D341Med (cell line): ENCODE measurements at regions not wholly inside any gene's neighbourhood (a gene's known extent, or its start where the extent isn't known, plus 50 kb on each side); places are given as distances from the start of the nearest gene placed in this dataset.
"Not testable (repeated sequence)": the region's sequence is repeated elsewhere in the genome, so short reads cannot be mapped to it uniquely, and the experiment has no call there.

ENCODE experiments used
- DNase-seq: peaks from one replicate; pipeline ENCODE4 v3.0.0; 2012; ENCODE audit warnings: low spot score

DNA sequence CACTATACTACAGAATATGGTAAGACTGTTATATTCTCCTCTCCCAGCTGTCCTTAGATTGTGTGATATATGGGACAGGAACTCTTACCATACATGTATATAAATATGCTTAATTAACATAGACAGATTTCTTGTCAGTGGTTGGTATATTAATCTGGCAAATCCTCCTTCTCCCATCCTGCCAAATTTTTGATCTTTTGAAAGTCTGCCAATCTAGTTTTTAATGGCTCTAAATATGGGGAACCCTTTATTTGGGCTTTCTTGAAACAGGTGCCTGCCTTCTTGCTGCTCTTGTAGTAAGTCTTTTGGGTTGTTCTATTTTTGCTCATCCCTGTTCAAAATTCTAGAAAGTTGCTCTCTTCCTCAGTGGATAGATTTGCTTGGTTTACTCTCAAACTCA, 63.5 kb downstream of the SPATA31D1 start:
- DNase-seq: no peak

GRCh38 chr9:82054264-82055015, 65.9 kb downstream of the SPATA31D1 start:
- no peak for DNase-seq

DNA sequence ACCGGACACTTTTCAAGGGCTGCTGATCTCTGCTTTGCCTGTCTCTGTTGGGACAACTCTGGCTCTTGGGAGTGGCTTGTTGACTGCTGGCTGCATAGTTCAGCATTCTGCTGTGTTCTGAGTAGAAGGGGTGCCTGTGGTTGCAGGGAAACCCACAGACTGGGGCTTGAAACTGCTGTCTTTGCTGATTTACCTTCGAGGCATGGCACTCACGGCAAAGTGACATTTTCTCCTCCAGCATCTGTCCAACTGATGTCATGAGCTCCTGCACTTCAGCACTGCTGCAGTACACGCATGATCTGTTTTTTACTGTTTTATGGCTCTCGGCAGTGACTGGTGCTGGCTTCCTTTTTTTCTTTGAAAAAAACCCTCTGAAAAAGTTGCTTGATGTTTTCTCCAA, 69.2 kb downstream of the SPATA31D1 start:
- DNase-seq: no peak

DNA sequence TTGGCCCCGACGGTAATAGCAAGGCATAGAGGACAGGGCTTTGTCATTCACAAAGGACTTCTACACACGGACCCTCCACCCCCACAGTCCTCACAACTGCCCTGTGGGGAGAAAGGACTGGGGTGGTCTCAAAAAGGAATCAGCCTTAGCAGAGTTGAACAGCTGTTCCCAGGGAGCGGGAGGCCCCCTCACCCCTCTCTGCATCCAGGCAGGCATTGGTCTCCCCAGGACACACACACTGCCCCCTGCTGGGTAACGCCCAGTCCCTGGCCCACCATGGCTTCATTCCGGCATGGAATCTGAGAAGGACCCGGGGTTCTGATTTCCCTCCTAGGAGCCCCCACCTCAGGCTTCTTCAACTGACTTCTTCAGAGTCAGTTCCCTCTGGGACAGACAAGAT, 73.2 kb downstream of the SPATA31D1 start:
- not testable (repeated sequence) for DNase-seq

- DNase-seq: no peak
Observed at GRCh38 chr9:82062245-82062644, 73.7 kb downstream of the SPATA31D1 start.

- DNase-seq: no peak
Observed at GRCh38 chr9:82073551-82074543, 85.3 kb downstream of the SPATA31D1 start.

- no peak for DNase-seq
Observed at GRCh38 chr9:82080265-82080664, 91.7 kb downstream of the SPATA31D1 start.

- no peak for DNase-seq
Observed at GRCh38 chr9:82081496-82081895, 92.9 kb downstream of the SPATA31D1 start.

- DNase-seq: no peak
Observed at GRCh38 chr9:82082563-82082962, 94.0 kb downstream of the SPATA31D1 start.

GRCh38 chr9:82088591-82088990, 100.0 kb downstream of the SPATA31D1 start:
- no peak for DNase-seq

GRCh38 chr9:82090046-82090445, 101.5 kb downstream of the SPATA31D1 start:
- no peak for DNase-seq

GRCh38 chr9:82091100-82091499, 102.5 kb downstream of the SPATA31D1 start:
- DNase-seq: no peak

GRCh38 chr9:82091610-82092009, 103.0 kb downstream of the SPATA31D1 start:
- no peak for DNase-seq

DNA sequence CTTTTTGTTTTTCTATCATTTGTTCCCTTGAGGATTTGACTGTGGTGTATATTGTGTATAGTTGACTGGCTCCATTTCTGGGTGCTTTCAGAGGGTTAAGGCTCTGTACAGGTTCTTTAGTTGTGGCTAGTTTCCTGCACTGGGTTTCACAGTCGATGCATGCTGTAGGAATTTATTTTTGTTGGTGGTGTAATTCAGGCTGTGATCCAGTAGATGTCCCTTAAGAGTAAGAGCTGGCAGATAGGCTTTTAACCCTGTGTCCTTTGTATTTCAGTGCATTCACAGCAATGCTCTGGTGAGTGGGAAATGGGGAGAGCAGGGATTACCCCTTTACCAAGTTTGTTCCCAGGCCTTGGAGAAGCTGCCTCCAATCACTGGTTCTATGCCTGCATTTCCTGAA, 112.9 kb downstream of the SPATA31D1 start:
- no peak for DNase-seq

- DNase-seq: no peak
Observed at GRCh38 chr9:82104252-82104651, 115.7 kb downstream of the SPATA31D1 start.

- DNase-seq: no peak
Observed at GRCh38 chr9:82105729-82106128, 117.2 kb downstream of the SPATA31D1 start.

- no peak for DNase-seq
Observed at GRCh38 chr9:82106536-82106935, 118.0 kb downstream of the SPATA31D1 start.

DNA sequence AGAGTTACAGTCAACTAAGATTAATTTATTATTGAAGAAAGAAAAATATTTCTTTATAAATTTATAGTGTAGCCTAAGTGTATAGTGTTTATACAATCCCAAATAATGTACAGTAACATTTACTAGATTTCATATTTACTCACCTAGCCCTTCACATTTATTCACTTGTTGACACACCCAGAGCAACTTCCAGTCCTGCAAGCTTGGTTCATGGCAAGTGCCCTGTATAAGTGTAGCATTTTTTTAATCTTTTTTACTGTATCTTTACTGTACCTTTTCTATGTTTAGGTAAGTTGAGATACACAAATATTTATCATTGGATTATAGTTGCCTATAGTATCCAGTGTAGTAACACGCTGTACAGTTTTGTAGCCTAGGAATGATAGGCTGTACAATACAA, 119.9 kb downstream of the SPATA31D1 start:
- no peak for DNase-seq

- no peak for DNase-seq
Observed at GRCh38 chr9:82108941-82109340, 120.4 kb downstream of the SPATA31D1 start.

- no peak for DNase-seq
Observed at GRCh38 chr9:82109626-82110025, 121.1 kb downstream of the SPATA31D1 start.

GRCh38 chr9:82110881-82111280, 122.3 kb downstream of the SPATA31D1 start:
- no peak for DNase-seq

DNA sequence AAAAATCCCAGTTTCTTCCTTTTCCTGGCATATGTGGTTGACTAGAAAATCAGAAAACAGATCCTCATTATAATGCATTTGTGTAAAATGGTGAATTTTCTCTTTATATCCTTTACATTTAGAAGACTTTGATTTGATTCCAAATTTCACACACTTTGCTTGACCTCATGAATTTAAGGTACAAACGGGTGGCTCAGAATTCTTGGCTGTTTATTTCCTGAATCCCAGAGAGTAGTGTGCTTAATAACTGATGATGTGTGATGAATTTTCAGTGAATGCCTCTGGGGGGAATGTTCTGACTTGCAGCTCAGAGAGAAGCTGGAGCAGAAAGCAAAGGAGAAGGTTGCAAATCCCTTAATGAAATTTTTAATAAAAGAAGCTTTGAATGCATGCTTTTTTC, 126.8 kb downstream of the SPATA31D1 start:
- no peak for DNase-seq

DNA sequence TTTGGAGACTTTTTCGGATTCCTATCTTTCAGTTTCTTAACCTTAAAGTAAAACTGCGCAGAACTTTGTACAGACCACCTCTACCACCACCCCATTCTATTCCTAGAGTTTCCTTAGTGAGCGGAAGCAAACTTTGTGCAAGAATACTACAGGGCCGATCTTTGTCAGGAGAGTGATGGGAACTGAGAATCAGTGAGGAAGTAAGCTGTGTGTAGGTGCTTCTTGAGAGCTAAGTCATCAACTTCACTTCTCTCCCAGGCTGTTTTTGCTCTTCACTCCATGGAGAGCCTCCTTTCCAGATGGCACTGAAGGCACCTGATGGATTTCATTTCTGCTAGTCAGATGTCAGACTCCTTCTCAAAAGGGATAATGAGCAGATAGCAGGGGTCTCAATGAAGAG, 127.3 kb downstream of the SPATA31D1 start:
- DNase-seq: no peak
